Left lobe of liver (tissue), 2 donors: ENCODE measurements at regions not wholly inside any gene's neighbourhood (a gene's known extent, or its start where the extent isn't known, plus 50 kb on each side); places are given as distances from the start of the nearest gene placed in this dataset.

Source experiments
- ATAC-seq: fragments of 200-7000 bp; cut with Tn5 transposase; one replicate; pipeline ENCODE4 v1.9.1; 2020; ENCODE audit warnings: mild to moderate bottlenecking, moderate library complexity
- DNase-seq: peaks from one replicate; pipeline ENCODE4 v3.0.0-alpha.2; 2020; ENCODE audit warnings: low spot score
- donor health status: DM: no; HTN: no; CAD: no; lungs with moderate emphysema.
- donor health status: DM: no; HTN: yes; CAD: no.

GRCh38 chr7:114130866-114131265 is 212.1 kb upstream of the PPP1R3A start:
- ATAC-seq (no peak), DNase-seq (no peak)

- ATAC-seq, result no peak
- no peak for DNase-seq
Observed at GRCh38 chr7:114128880-114129279, 210.1 kb upstream of the PPP1R3A start.

- DNase-seq, result no peak
- ATAC-seq, result no peak
Observed at GRCh38 chr7:114126095-114126494, 207.3 kb upstream of the PPP1R3A start.

GRCh38 chr7:114112806-114113205 is 194.0 kb upstream of the PPP1R3A start:
- DNase-seq (no peak), ATAC-seq (no peak)

GRCh38 chr7:114110666-114111065 is 191.9 kb upstream of the PPP1R3A start:
- DNase-seq (no peak), ATAC-seq (no peak)

- no peak for DNase-seq
- no peak for ATAC-seq
Observed at GRCh38 chr7:114109721-114110120, 190.9 kb upstream of the PPP1R3A start.

- ATAC-seq, result no peak
- DNase-seq, result no peak
Observed at GRCh38 chr7:114109304-114109703, 190.5 kb upstream of the PPP1R3A start.

GRCh38 chr7:114108510-114108909 is 189.7 kb upstream of the PPP1R3A start:
- ATAC-seq, result no peak
- DNase-seq, result no peak

- DNase-seq, result no peak
- ATAC-seq, result no peak
Observed at GRCh38 chr7:114107522-114107921, 188.7 kb upstream of the PPP1R3A start.

GRCh38 chr7:114104035-114104434 is 185.2 kb upstream of the PPP1R3A start:
- ATAC-seq (no peak), DNase-seq (no peak)

GRCh38 chr7:114102996-114103395 is 184.2 kb upstream of the PPP1R3A start:
- ATAC-seq, result no peak

GRCh38 chr7:114102131-114102530 is 183.3 kb upstream of the PPP1R3A start:
- no peak for DNase-seq
- ATAC-seq, result no peak

More at GRCh38 chr7:114102996-114103395, 184.2 kb upstream of the PPP1R3A start:
- DNase-seq, result no peak

GRCh38 chr7:114100810-114101209 is 182.0 kb upstream of the PPP1R3A start:
- DNase-seq, result no peak
- ATAC-seq, result no peak

GRCh38 chr7:114099337-114099736 is 180.5 kb upstream of the PPP1R3A start:
- ATAC-seq (no peak), DNase-seq (no peak)

GRCh38 chr7:114095885-114096284 is 177.1 kb upstream of the PPP1R3A start:
- DNase-seq (no peak), ATAC-seq (no peak)

GRCh38 chr7:114088470-114088940 is 169.7 kb upstream of the PPP1R3A start:
- ATAC-seq, result no peak

GRCh38 chr7:114087653-114088469 is 169.1 kb upstream of the PPP1R3A start:
- DNase-seq (no peak), ATAC-seq (no peak)

More at GRCh38 chr7:114088470-114088940, 169.7 kb upstream of the PPP1R3A start:
- no peak for DNase-seq

- peak; percentile 66 for DNase-seq
- ATAC-seq, result peak; percentile 11
Observed at GRCh38 chr7:114086914-114087652, 168.3 kb upstream of the PPP1R3A start.

- peak; percentile 29 for ATAC-seq
Observed at GRCh38 chr7:114086537-114086913, 167.7 kb upstream of the PPP1R3A start.

GRCh38 chr7:114085592-114086501 is 167.0 kb upstream of the PPP1R3A start:
- peak; percentile 92 for DNase-seq
- ATAC-seq, result peak; percentile 66

More at GRCh38 chr7:114086537-114086913, 167.7 kb upstream of the PPP1R3A start:
- DNase-seq, result peak; percentile 62

GRCh38 chr7:114085313-114085591 is 166.4 kb upstream of the PPP1R3A start:
- DNase-seq, result no peak

More at GRCh38 chr7:114085313-114085591, 166.4 kb upstream of the PPP1R3A start:
- peak; percentile 5 for ATAC-seq
